HEK293 (cell line): ENCODE measurements at regions not wholly inside any gene's neighbourhood (a gene's known extent, or its start where the extent isn't known, plus 50 kb on each side); places are given as distances from the start of the nearest gene placed in this dataset.
A peak's percentile ranks its signal among the peaks of the same experiment; 100 is the strongest.

Source experiments
- CTCF ChIA-PET: fragments of 350-600 bp; formaldehyde crosslinking; extraction: SDS; loops from one replicate; lab custom pipeline; 2021; ENCODE audit warnings: antibody characterized with exemption; lab: Yijun Ruan, JAX
- POLR2A ChIA-PET: fragments of 300-600 bp; formaldehyde crosslinking; extraction: SDS; loops from one replicate; lab custom pipeline; 2020; ENCODE audit warnings: antibody characterized with exemption, inconsistent platforms; lab: Yijun Ruan, JAX
- H3K27ac ChIP-seq: fragments of 200-500 bp; sonication (Bioruptor generic); 2 replicates; pipeline ENCODE4 v1.5.1; 2014; ENCODE audit warnings: low read depth, low read length, control low read depth, inconsistent platforms; ENCODE audit errors: extremely low read depth
- H3K36me3 ChIP-seq, 2 experiments: fragments of 200-500 bp in 1 of 2; sonication (Bioruptor generic) in 1 of 2; 1 replicate in 1 of 2; 2 replicates in 1 of 2; pipeline ENCODE4 v1.5.1; 2014 to 2017; ENCODE audit warnings: inconsistent platforms in 2 of 2, low read length in 2 of 2; ENCODE audit not compliant: control insufficient read depth in 2 of 2, insufficient read depth in 1 of 2
- H3K4me1 ChIP-seq: fragments of 200-500 bp; sonication (Bioruptor generic); 2 replicates; pipeline ENCODE4 v1.5.1; 2014; ENCODE audit warnings: mild to moderate bottlenecking, low read length, inconsistent platforms; ENCODE audit not compliant: control insufficient read depth, insufficient read depth
- H3K4me3 ChIP-seq: 2 replicates; pipeline ENCODE4 v1.5.1; 2011; ENCODE audit warnings: low read depth, mild to moderate bottlenecking, control low read depth, low read length, moderate library complexity
- H3K9me3 ChIP-seq: fragments of 200-500 bp; sonication (Bioruptor generic); 2 replicates; pipeline ENCODE4 v1.5.1; 2014; ENCODE audit warnings: low read depth, low read length, inconsistent platforms; ENCODE audit not compliant: control insufficient read depth, insufficient read depth
- MEIS1 ChIP-seq: sonication (generic); formaldehyde crosslinking; IDR thresholded peaks from 2 replicates; pipeline ENCODE4 v1.8.1; 2022; ENCODE audit warnings: missing genetic modification reagents, mild to moderate bottlenecking, borderline replicate concordance
- RBAK ChIP-seq: fragments of 450-650 bp; formaldehyde crosslinking; IDR thresholded peaks from 2 replicates; pipeline ENCODE4 v1.5.1; 2016; ENCODE audit warnings: missing biosample characterization, missing genetic modification characterization
- TCF7L2 ChIP-seq: IDR thresholded peaks from 2 replicates; pipeline ENCODE4 v1.6.1; 2011; ENCODE audit warnings: low read depth, mild to moderate bottlenecking, inconsistent platforms, low read length, moderate library complexity, borderline replicate concordance
- ZNF155 ChIP-seq: fragments of 450-650 bp; formaldehyde crosslinking; IDR thresholded peaks from 2 replicates; pipeline ENCODE4 v1.5.1; 2016; ENCODE audit warnings: missing biosample characterization, missing genetic modification characterization
- ZNF19 ChIP-seq: fragments of 450-650 bp; formaldehyde crosslinking; IDR thresholded peaks from 2 replicates; pipeline ENCODE4; 2016; ENCODE audit warnings: missing biosample characterization, missing genetic modification characterization, low read depth
- ZNF423 ChIP-seq: fragments of 450-650 bp; formaldehyde crosslinking; IDR thresholded peaks from 2 replicates; pipeline ENCODE4 v1.5.1; 2016; ENCODE audit warnings: missing biosample characterization, missing genetic modification characterization
- ZNF558 ChIP-seq: fragments of 450-650 bp; formaldehyde crosslinking; IDR thresholded peaks from 2 replicates; pipeline ENCODE4 v1.5.1; 2016; ENCODE audit warnings: missing biosample characterization, missing genetic modification characterization
- ZNF571 ChIP-seq: fragments of 450-650 bp; formaldehyde crosslinking; IDR thresholded peaks from 2 replicates; pipeline ENCODE4 v1.5.0; 2017; ENCODE audit warnings: missing biosample characterization, missing genetic modification characterization
- ZNF664 ChIP-seq: fragments of 450-650 bp; formaldehyde crosslinking; IDR thresholded peaks from 2 replicates; pipeline ENCODE4 v1.5.1; 2016; ENCODE audit warnings: missing biosample characterization, missing genetic modification characterization
- ZSCAN16 ChIP-seq: fragments of 450-650 bp; formaldehyde crosslinking; IDR thresholded peaks from 2 replicates; pipeline ENCODE4 v1.5.1; 2016; ENCODE audit warnings: missing biosample characterization, missing genetic modification characterization
- TF ChIP-seq, protein P1 (sequence below): fragments of 450-650 bp; formaldehyde crosslinking; IDR thresholded peaks from 2 replicates; pipeline ENCODE4 v1.5.0; 2017; ENCODE audit warnings: missing biosample characterization, missing genetic modification characterization, borderline replicate concordance
- TF ChIP-seq, protein P2 (sequence below): fragments of 450-650 bp; formaldehyde crosslinking; conservative IDR thresholded peaks from 2 replicates; pipeline ENCODE4 v1.5.1; 2016; ENCODE audit warnings: low read depth, missing biosample characterization, missing genetic modification characterization
- TF ChIP-seq, protein P3 (sequence below): fragments of 450-650 bp; formaldehyde crosslinking; IDR thresholded peaks from 2 replicates; pipeline ENCODE4 v1.5.1; 2016; ENCODE audit warnings: missing biosample characterization, missing genetic modification characterization

DNA sequence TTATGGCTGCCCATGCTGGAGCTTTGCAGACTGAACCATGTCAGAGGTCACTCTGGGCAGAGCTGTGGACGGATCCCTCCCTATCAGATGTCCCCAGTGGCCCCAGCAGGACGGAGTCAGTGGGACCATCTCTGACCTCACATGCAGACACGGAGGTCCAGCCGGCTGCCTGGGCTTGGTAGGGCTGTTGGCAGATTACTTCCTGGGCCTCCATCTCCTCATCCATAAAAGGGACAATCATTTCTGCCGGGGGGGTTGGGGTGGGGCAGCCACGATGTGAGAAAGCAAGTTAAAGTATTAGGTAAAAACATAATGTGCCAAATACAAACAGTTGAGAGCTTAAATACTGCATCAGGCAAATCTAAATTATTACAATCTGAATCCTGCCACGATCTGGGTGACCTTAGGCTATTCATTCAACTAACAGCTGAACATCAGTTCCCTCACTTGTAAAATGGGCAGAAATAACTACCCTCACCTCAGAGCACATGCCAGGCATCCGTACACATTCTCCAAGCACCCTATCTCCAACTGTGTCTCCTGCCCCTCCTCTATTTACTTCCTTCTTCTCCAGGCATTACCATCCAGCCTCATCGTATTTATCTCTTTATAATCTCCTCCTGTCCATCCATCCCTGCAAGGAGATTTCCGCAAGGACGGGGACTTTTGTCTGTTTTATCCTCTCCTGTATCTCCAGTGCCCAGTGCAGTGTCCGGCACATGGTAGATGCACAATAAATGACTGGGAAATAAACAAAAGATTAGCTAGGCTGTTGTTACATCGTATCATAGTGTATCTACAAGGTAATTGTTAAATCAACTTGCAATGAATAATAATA lies 192.3 kb upstream of the FOXF1 start:
- H3K9me3 ChIP-seq = no peaks in the 10 kb centered on the region
- TF ChIP-seq ZNF19 (tag by site-specific recombination) = no peak
- TF ChIP-seq ZNF664 (tag by site-specific recombination) = peak; percentile 43; the same call in 1 of the 2 replicates
- H3K4me3 ChIP-seq = no peak overlapping the region
- H3K27ac ChIP-seq = no peak overlapping the region
- POLR2A ChIA-PET = no interaction called here
- peaks cover 2% of the 10 kb centered on the region; the same call in 1 of the 2 replicates for H3K4me1 ChIP-seq
- H3K36me3 ChIP-seq = no peaks in the 10 kb centered on the region
- CTCF ChIA-PET = interaction anchor here (0.7 kb wide), 1 partner anchor 30 kb away, joined by 3 read pairs; no protein-coding TSS in a partner anchor

DNA sequence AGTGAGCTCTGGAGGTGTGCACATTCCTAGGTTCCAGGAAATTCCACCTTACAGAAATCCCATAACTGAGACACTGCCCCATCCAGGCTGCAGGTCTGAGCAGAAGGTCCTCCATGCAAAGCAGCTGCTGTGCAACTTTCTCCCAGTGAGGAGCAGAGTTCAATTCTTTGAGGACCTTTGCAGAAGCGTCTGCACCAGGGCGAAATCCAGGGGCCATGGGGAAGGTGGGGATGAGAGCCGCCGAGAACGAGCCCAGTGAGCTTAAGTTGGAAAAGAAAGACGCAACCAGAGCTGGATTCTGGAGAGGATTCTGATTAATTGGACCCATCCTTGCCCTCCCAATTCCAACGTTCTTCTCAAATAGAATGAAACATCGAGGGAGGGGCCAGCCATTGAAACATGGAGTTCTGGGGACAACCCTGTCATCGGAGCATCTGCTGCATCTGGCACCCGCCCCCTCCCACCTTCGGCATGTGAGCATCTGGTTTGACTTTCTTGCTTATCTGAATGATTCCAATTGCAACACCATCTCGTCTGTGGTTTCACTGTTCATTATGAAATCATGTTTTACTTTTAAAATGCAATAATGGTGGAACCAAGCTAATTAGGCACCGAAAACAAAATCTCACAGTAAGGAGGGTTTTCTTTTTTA lies 190.6 kb upstream of the FOXF1 start:
- CTCF ChIA-PET = interaction anchor here (0.7 to 1.3 kb wide), 6 partner anchors 20 to 208 kb away, joined by 3 to 4 read pairs (median 3); no protein-coding TSS in a partner anchor
- POLR2A ChIA-PET = interaction anchor here (0.5 kb wide), 1 partner anchor 193 kb away, joined by 3 read pairs; no protein-coding TSS in a partner anchor
- Histone ChIP-seq H3K36me3 (no peaks in the 10 kb centered on the region), H3K9me3 (no peaks in the 10 kb centered on the region), H3K4me3 (no peak overlapping the region), H3K27ac (no peak overlapping the region), H3K4me1 (peaks cover 2% of the 10 kb centered on the region; the same call in 1 of the 2 replicates)
- TF ChIP-seq ZNF423 (tag by site-specific recombination) = no peak
- TF ChIP-seq, protein P1, sequence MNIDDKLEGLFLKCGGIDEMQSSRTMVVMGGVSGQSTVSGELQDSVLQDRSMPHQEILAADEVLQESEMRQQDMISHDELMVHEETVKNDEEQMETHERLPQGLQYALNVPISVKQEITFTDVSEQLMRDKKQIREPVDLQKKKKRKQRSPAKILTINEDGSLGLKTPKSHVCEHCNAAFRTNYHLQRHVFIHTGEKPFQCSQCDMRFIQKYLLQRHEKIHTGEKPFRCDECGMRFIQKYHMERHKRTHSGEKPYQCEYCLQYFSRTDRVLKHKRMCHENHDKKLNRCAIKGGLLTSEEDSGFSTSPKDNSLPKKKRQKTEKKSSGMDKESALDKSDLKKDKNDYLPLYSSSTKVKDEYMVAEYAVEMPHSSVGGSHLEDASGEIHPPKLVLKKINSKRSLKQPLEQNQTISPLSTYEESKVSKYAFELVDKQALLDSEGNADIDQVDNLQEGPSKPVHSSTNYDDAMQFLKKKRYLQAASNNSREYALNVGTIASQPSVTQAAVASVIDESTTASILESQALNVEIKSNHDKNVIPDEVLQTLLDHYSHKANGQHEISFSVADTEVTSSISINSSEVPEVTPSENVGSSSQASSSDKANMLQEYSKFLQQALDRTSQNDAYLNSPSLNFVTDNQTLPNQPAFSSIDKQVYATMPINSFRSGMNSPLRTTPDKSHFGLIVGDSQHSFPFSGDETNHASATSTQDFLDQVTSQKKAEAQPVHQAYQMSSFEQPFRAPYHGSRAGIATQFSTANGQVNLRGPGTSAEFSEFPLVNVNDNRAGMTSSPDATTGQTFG (tag by site-specific recombination) = no peak
- TF ChIP-seq ZSCAN16 = no peak
- TF ChIP-seq TCF7L2 = no peak
- no peak for TF ChIP-seq ZNF571 (tag by site-specific recombination)
- TF ChIP-seq, protein P2, sequence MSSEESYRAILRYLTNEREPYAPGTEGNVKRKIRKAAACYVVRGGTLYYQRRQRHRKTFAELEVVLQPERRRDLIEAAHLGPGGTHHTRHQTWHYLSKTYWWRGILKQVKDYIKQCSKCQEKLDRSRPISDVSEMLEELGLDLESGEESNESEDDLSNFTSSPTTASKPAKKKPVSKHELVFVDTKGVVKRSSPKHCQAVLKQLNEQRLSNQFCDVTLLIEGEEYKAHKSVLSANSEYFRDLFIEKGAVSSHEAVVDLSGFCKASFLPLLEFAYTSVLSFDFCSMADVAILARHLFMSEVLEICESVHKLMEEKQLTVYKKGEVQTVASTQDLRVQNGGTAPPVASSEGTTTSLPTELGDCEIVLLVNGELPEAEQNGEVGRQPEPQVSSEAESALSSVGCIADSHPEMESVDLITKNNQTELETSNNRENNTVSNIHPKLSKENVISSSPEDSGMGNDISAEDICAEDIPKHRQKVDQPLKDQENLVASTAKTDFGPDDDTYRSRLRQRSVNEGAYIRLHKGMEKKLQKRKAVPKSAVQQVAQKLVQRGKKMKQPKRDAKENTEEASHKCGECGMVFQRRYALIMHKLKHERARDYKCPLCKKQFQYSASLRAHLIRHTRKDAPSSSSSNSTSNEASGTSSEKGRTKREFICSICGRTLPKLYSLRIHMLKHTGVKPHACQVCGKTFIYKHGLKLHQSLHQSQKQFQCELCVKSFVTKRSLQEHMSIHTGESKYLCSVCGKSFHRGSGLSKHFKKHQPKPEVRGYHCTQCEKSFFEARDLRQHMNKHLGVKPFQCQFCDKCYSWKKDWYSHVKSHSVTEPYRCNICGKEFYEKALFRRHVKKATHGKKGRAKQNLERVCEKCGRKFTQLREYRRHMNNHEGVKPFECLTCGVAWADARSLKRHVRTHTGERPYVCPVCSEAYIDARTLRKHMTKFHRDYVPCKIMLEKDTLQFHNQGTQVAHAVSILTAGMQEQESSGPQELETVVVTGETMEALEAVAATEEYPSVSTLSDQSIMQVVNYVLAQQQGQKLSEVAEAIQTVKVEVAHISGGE (tag by site-specific recombination) = no peak
- no peak for TF ChIP-seq ZNF558
- TF ChIP-seq, protein P3, sequence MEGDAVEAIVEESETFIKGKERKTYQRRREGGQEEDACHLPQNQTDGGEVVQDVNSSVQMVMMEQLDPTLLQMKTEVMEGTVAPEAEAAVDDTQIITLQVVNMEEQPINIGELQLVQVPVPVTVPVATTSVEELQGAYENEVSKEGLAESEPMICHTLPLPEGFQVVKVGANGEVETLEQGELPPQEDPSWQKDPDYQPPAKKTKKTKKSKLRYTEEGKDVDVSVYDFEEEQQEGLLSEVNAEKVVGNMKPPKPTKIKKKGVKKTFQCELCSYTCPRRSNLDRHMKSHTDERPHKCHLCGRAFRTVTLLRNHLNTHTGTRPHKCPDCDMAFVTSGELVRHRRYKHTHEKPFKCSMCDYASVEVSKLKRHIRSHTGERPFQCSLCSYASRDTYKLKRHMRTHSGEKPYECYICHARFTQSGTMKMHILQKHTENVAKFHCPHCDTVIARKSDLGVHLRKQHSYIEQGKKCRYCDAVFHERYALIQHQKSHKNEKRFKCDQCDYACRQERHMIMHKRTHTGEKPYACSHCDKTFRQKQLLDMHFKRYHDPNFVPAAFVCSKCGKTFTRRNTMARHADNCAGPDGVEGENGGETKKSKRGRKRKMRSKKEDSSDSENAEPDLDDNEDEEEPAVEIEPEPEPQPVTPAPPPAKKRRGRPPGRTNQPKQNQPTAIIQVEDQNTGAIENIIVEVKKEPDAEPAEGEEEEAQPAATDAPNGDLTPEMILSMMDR (tag by site-specific recombination) = no peak
- TF ChIP-seq RBAK = no peak

DNA sequence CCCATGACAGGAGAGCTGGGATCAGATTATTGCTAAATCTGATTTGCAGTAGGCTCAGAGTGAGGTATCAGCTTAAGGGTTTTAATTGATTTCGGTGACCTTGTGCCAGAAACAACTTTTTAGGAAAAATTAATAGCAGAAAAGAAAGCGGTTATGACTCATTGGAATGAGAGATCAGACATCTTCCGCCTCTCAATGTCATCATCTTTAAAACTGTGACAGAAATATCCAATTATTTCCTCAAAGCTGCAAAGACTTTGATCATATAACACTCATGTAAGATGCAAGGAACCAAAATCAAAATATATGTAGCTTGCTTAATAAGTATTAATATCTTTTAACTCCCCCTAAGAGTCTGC lies 190.1 kb upstream of the FOXF1 start:
- TF ChIP-seq ZNF155 (no peak), MEIS1 (CRISPR knock-in tag) (no peak)
- Histone ChIP-seq H3K27ac (no peak overlapping the region), H3K36me3 (no peaks in the 10 kb centered on the region), H3K9me3 (no peaks in the 10 kb centered on the region), H3K4me1 (peaks cover 2% of the 10 kb centered on the region; the same call in 1 of the 2 replicates), H3K4me3 (no peak overlapping the region)
- ChIA-PET CTCF (interaction anchor here (0.7 to 1.3 kb wide), 5 partner anchors 20 to 209 kb away, joined by 3 to 4 read pairs (median 3); no protein-coding TSS in a partner anchor), POLR2A (interaction anchor here (0.5 kb wide), 1 partner anchor 194 kb away, joined by 3 read pairs; no protein-coding TSS in a partner anchor)
